CD4-positive, alpha-beta T cell (primary cell): ENCODE measurements at regions not wholly inside any gene's neighbourhood (a gene's known extent, or its start where the extent isn't known, plus 50 kb on each side); places are given as distances from the start of the nearest gene placed in this dataset.

Source experiments
- ATAC-seq: fragments of 200-7000 bp; cut with Tn5 transposase; one replicate; pipeline ENCODE4 v1.10.0; 2022; ENCODE audit warnings: mild to moderate bottlenecking; ENCODE audit not compliant: poor library complexity
- CTCF ChIA-PET: fragments of 350-600 bp; sonication (Branson Sonifier 250); formaldehyde crosslinking; loops from one replicate; lab custom pipeline; 2021; ENCODE audit warnings: antibody characterized with exemption, inconsistent platforms; lab: Charles Lee
- POLR2A ChIA-PET: fragments of 350-600 bp; sonication (Branson Sonifier 250); formaldehyde crosslinking; loops from one replicate; lab custom pipeline; 2021; ENCODE audit warnings: antibody characterized with exemption, inconsistent platforms; lab: Charles Lee
- DNase-seq, 14 experiments: peaks; one replicate each; pipeline ENCODE4 v3.0.0-alpha.2; 2013 to 2020; ENCODE audit warnings: mixed read lengths in 2 of 14
- H3K27ac ChIP-seq, 2 donors: one replicate each; pipeline versions ENCODE4 v1.5.1 to v1.7.0; 2013; ENCODE audit warnings: low read length in 2 of 2, low read depth in 1 of 2, mild to moderate bottlenecking in 1 of 2
- H3K27me3 ChIP-seq, 2 experiments: 1 replicate in 1 of 2; 2 replicates in 1 of 2; pipeline versions ENCODE4 v1.6.1 to v1.7.0; 2013; ENCODE audit warnings: low read length in 2 of 2, control low read depth in 1 of 2, mild to moderate bottlenecking in 1 of 2, moderate library complexity in 1 of 2; ENCODE audit not compliant: insufficient read depth in 2 of 2, control insufficient read depth in 1 of 2
- H3K36me3 ChIP-seq: one replicate; pipeline ENCODE4 v1.6.1; 2013; ENCODE audit warnings: low read length, control low read depth; ENCODE audit not compliant: insufficient read depth
- H3K4me1 ChIP-seq: one replicate; pipeline ENCODE4 v1.6.1; 2013; ENCODE audit warnings: low read length, control low read depth; ENCODE audit not compliant: insufficient read depth
- H3K4me3 ChIP-seq: one replicate; pipeline ENCODE4 v1.5.1; 2013; ENCODE audit warnings: mild to moderate bottlenecking, low read length, moderate library complexity
- H3K9me3 ChIP-seq, 2 experiments: 1 replicate in 1 of 2; 2 replicates in 1 of 2; pipeline versions ENCODE4 v1.6.1 to v1.7.0; 2013; ENCODE audit warnings: low read length in 2 of 2, mild to moderate bottlenecking in 2 of 2, control low read depth in 1 of 2, moderate library complexity in 1 of 2; ENCODE audit not compliant: control insufficient read depth in 1 of 2, insufficient read depth in 1 of 2
- H3K27ac Mint-ChIP-seq: one replicate; pipeline ENCODE4 v1.8.0; 2020; ENCODE audit warnings: mixed read lengths
- H3K27me3 Mint-ChIP-seq: one replicate; pipeline ENCODE4 v1.8.0; 2021; ENCODE audit warnings: mixed read lengths
- H3K36me3 Mint-ChIP-seq: one replicate; pipeline ENCODE4 v1.8.0; 2021; ENCODE audit warnings: low read depth, mixed read lengths
- H3K4me1 Mint-ChIP-seq: one replicate; pipeline ENCODE4 v1.8.0; 2021; ENCODE audit warnings: low read depth, mixed read lengths
- H3K4me3 Mint-ChIP-seq: one replicate; pipeline ENCODE4 v1.8.0; 2020; ENCODE audit warnings: mild to moderate bottlenecking, mixed read lengths
- H3K9me3 Mint-ChIP-seq: one replicate; pipeline ENCODE4 v1.8.0; 2020; ENCODE audit warnings: mixed read lengths
- intact Hi-C, 2 experiments: fragments of 100-400 bp; cut with DNase I in 1 of 2; cut with micrococcal nuclease in 1 of 2; formaldehyde crosslinking; loops; one replicate each; pipeline versions ENCODE4 v1.15.1 to v1.9.0; 2023 to 2025; cut with DNase I, micrococcal nuclease
- TF ChIP-seq, protein P1 (sequence below): fragments of 200-600 bp; IDR thresholded peaks from one replicate; pipeline ENCODE4 v1.8.0; 2022; ENCODE audit warnings: antibody characterized with exemption, mild to moderate bottlenecking

DNA sequence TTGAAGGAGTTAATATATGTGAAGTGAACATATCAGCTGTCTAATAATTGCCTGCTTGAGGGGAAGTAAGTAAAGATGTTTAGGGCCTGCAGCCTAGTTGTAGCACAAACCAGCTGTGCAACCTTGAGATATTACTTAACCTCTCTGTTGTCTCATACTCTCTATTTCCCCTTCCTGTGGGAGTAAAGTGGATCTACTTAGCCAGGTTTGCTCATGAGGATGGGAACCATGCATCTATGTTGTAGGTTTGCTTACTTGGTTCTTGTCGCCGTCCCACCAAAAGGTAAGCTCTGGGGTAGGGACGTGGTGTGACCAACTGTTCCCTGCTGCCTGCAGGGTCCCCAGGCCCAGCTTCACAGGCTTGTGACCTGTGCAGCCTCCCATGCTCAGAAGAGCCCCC lies 362.7 kb upstream of the SULF2 start:
- peaks cover 9% of the 10 kb centered on the region for H3K27me3 Mint-ChIP-seq
- no peaks in the 10 kb centered on the region for H3K9me3 Mint-ChIP-seq
- Histone ChIP-seq H3K27ac (no peak overlapping the region), H3K36me3 (no peaks in the 10 kb centered on the region), H3K4me1 (no peaks in the 10 kb centered on the region), H3K4me3 (no peak overlapping the region), H3K9me3 (no peaks in the 10 kb centered on the region), H3K27me3 (no peaks in the 10 kb centered on the region)
- H3K4me3 Mint-ChIP-seq: no peak overlapping the region
- DNase-seq (no peak), ATAC-seq (no peak)
- H3K36me3 Mint-ChIP-seq: no peaks in the 10 kb centered on the region
- ChIA-PET CTCF (no interaction called here), POLR2A (no interaction called here)
- H3K4me1 Mint-ChIP-seq: no peaks in the 10 kb centered on the region
- TF ChIP-seq, protein P1, sequence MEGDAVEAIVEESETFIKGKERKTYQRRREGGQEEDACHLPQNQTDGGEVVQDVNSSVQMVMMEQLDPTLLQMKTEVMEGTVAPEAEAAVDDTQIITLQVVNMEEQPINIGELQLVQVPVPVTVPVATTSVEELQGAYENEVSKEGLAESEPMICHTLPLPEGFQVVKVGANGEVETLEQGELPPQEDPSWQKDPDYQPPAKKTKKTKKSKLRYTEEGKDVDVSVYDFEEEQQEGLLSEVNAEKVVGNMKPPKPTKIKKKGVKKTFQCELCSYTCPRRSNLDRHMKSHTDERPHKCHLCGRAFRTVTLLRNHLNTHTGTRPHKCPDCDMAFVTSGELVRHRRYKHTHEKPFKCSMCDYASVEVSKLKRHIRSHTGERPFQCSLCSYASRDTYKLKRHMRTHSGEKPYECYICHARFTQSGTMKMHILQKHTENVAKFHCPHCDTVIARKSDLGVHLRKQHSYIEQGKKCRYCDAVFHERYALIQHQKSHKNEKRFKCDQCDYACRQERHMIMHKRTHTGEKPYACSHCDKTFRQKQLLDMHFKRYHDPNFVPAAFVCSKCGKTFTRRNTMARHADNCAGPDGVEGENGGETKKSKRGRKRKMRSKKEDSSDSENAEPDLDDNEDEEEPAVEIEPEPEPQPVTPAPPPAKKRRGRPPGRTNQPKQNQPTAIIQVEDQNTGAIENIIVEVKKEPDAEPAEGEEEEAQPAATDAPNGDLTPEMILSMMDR: no peak
- H3K27ac Mint-ChIP-seq: no peak overlapping the region
- intact Hi-C loops: no loop called here

DNA sequence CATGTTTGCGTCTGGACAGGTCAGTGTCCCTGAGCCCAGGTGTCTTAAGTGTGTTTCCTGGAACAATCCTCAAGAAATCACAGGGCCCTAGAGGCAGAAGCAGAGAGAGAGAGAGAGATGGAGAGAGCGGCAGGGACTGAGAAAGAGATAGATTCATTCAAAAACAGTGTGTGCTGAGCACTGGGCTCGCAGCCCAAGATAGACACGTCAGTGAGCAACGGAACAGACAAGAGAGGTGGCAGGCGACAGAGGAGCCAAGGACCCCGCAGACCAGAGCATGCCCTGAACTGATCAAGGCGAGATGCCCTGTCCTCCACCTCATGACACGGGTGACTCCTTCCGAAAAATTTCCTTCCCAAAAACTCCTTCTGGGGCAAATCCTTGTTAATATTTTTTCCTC lies 362.0 kb upstream of the SULF2 start:
- intact Hi-C loops: no loop called here
- ChIA-PET CTCF (no interaction called here), POLR2A (no interaction called here)
- Histone ChIP-seq H3K9me3 (peaks cover 0 to under 1% of the 10 kb centered on the region in 2 experiments), H3K27me3 (no peaks in the 10 kb centered on the region), H3K27ac (no peak overlapping the region), H3K4me3 (no peak overlapping the region), H3K4me1 (no peaks in the 10 kb centered on the region), H3K36me3 (no peaks in the 10 kb centered on the region)
- no peaks in the 10 kb centered on the region for H3K9me3 Mint-ChIP-seq
- DNase-seq (no peak), ATAC-seq (no peak)
- no peaks in the 10 kb centered on the region for H3K4me1 Mint-ChIP-seq
- no peak overlapping the region for H3K4me3 Mint-ChIP-seq
- H3K36me3 Mint-ChIP-seq: no peaks in the 10 kb centered on the region
- TF ChIP-seq, protein P1: no peak
- peaks cover 13% of the 10 kb centered on the region for H3K27me3 Mint-ChIP-seq
- no peak overlapping the region for H3K27ac Mint-ChIP-seq

DNA sequence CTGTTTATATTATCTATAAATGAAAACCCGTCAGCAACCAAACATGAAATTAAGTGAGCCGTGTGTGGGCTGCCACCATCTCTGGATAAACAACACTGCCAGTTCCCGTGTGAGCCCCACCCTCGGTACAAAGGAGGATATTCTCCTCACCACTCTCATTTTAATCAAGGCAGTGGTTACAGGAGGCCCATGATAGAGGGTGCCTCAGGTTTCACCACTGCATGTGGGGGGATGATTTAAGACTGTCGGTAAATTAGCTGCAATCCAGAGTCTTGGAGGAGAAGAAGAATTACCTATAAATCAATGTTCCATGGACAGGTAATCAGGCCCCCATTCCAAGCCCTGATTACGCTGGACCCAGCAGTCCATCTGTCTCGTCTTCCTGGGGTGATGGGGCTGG lies 361.6 kb upstream of the SULF2 start:
- Mint-ChIP-seq H3K27ac (no peak overlapping the region), H3K4me1 (no peaks in the 10 kb centered on the region), H3K4me3 (no peak overlapping the region), H3K27me3 (peaks cover 13% of the 10 kb centered on the region), H3K36me3 (no peaks in the 10 kb centered on the region), H3K9me3 (no peaks in the 10 kb centered on the region)
- Histone ChIP-seq H3K36me3 (no peaks in the 10 kb centered on the region), H3K27ac (no peak overlapping the region), H3K9me3 (peaks cover 0 to 4% of the 10 kb centered on the region in 2 experiments), H3K4me3 (no peak overlapping the region), H3K4me1 (no peaks in the 10 kb centered on the region), H3K27me3 (no peaks in the 10 kb centered on the region)
- no peak for ATAC-seq
- CTCF ChIA-PET: no interaction called here
- TF ChIP-seq, protein P1: no peak
- intact Hi-C loops: no loop called here
- no peak for DNase-seq
- POLR2A ChIA-PET: no interaction called here
